ENCODE measurements at regions not wholly inside any gene's neighbourhood (a gene's known extent, or its start where the extent isn't known, plus 50 kb on each side); places are given as distances from the start of the nearest gene placed in this dataset.

- TF ChIP-seq STAT1 (IDR thresholded peaks at IDR 0.05; ENCODE audit: unreplicated experiment) (no peak), NANOG (IDR thresholded peaks at IDR 0.05; ENCODE audit: borderline replicate concordance) (no peak), ETS1 (IDR thresholded peaks at IDR 0.05) (no peak), CREB1 (CRISPR knock-in tag; IDR thresholded peaks at IDR 0.05; ENCODE audit: low read depth) (no peak), POLR2AphosphoS5 (IDR thresholded peaks at IDR 0.05; ENCODE audit: low read depth) (no peak), CTCF (conservative IDR thresholded peaks at IDR 0.05; ENCODE audit: low read depth in 2 of 2) (no peak), ZNF114 (CRISPR knock-in tag; IDR thresholded peaks at IDR 0.05) (no peak), EZH2phosphoT487 (IDR thresholded peaks at IDR 0.05; ENCODE audit: unreplicated experiment) (no peak), REST (IDR thresholded peaks at IDR 0.05; ENCODE audit: unreplicated experiment) (no peak)
Measured at GRCh38 chrY:13805736-13806067, 102.0 kb downstream of the TMSB4Y start (continued).

- no peak for TF ChIP-seq EZH2phosphoT487 (IDR thresholded peaks at IDR 0.05; ENCODE audit: unreplicated experiment)
- no peak for TF ChIP-seq STAT1 (IDR thresholded peaks at IDR 0.05; ENCODE audit: unreplicated experiment)
- TF ChIP-seq CTCF (conservative IDR thresholded peaks at IDR 0.05; ENCODE audit: low read depth in 2 of 2), result no peak
- TF ChIP-seq NANOG (IDR thresholded peaks at IDR 0.05; ENCODE audit: borderline replicate concordance), result no peak
- no peak for TF ChIP-seq POLR2AphosphoS5 (IDR thresholded peaks at IDR 0.05; ENCODE audit: low read depth)
- TF ChIP-seq ZNF331 (CRISPR knock-in tag; IDR thresholded peaks at IDR 0.05; ENCODE audit: low read depth), result no peak
- no peak for TF ChIP-seq REST (IDR thresholded peaks at IDR 0.05; ENCODE audit: unreplicated experiment)
- TF ChIP-seq ZNF114 (CRISPR knock-in tag; IDR thresholded peaks at IDR 0.05), result no peak
- no peak for TF ChIP-seq EZH2 (IDR thresholded peaks at IDR 0.05; ENCODE audit: low read depth, unreplicated experiment)
- TF ChIP-seq ETS1 (IDR thresholded peaks at IDR 0.05), result no peak
- no peak for TF ChIP-seq JUNB (IDR thresholded peaks at IDR 0.05; ENCODE audit: unreplicated experiment)
- H3K4me1 Mint-ChIP-seq, result peaks cover under 1% of the 10 kb centered on the region; the same call in 2 of the 3 replicates
- H3K4me1 ChIP-seq (ENCODE audit: insufficient read depth), result no peaks in the 10 kb centered on the region
- H3K4me2 ChIP-seq, result no peak overlapping the region
- DNase-seq (ENCODE audit: low spot score), result no peak
- H3K9me2 ChIP-seq (ENCODE audit: insufficient read depth), result no peaks in the 10 kb centered on the region
- H3K79me2 ChIP-seq (replicated peaks; ENCODE audit: insufficient read depth), result peaks cover 5% of the 10 kb centered on the region; the same call in 1 of the 2 replicates
- H3K27me3 Mint-ChIP-seq (ENCODE audit: insufficient read depth, low read depth, poor library complexity), result peaks cover 3% of the 10 kb centered on the region
- no peaks in the 10 kb centered on the region for H3K27me3 ChIP-seq (ENCODE audit: insufficient read depth)
- H3K36me3 Mint-ChIP-seq (ENCODE audit: low read depth), result peaks cover 62% of the 10 kb centered on the region
- H3K9me3 Mint-ChIP-seq, result peaks cover 27% of the 10 kb centered on the region
- H3F3A ChIP-seq (replicated peaks; ENCODE audit: low read depth), result no peaks in the 10 kb centered on the region
- no peaks in the 10 kb centered on the region for H4K20me1 ChIP-seq (replicated peaks; ENCODE audit: insufficient read depth)
- H3K4me3 ChIP-seq, result no peak overlapping the region
- H3K36me3 ChIP-seq (ENCODE audit: insufficient read depth), result no peaks in the 10 kb centered on the region
- ATAC-seq, result no peak
- no peak overlapping the region for H3K27ac ChIP-seq (ENCODE audit: low read depth)
- no peak overlapping the region for H2AFZ ChIP-seq
- H3K27ac Mint-ChIP-seq, result no peak overlapping the region
- H3K4me3 Mint-ChIP-seq, result no peak overlapping the region
Measured at GRCh38 chrY:13830089-13830488, 126.4 kb downstream of the TMSB4Y start.

Data from GM23338 (cell line).